ENCODE measurements at regions not wholly inside any gene's neighbourhood (a gene's known extent, or its start where the extent isn't known, plus 50 kb on each side); places are given as distances from the start of the nearest gene placed in this dataset.

- Histone ChIP-seq H3K4me1 (ENCODE audit: insufficient read depth, low read length, severe bottlenecking) (no peaks in the 10 kb centered on the region), H3K27me3 (ENCODE audit: insufficient read depth, low read length) (no peaks in the 10 kb centered on the region), H3K4me2 (ENCODE audit: low read length) (no peak overlapping the region), H3K9me3 (ENCODE audit: low read length) (no peaks in the 10 kb centered on the region), H3K27ac (ENCODE audit: low read depth, low read length, poor library complexity, severe bottlenecking) (no peak overlapping the region), H3K9me2 (ENCODE audit: low read depth, low read length) (no peaks in the 10 kb centered on the region), H3K4me3 (ENCODE audit: low read depth, low read length, poor library complexity, severe bottlenecking) (no peak overlapping the region), H3F3A (ENCODE audit: insufficient read depth, low read length) (no peaks in the 10 kb centered on the region), H3K36me3 (ENCODE audit: insufficient read depth, low read length) (no peaks in the 10 kb centered on the region), H4K20me1 (ENCODE audit: insufficient read depth, low read length) (no peaks in the 10 kb centered on the region), H3K9ac (ENCODE audit: low read length) (no peak overlapping the region), H2AFZ (ENCODE audit: low read length) (no peak overlapping the region), H3K79me2 (ENCODE audit: insufficient read depth, low read length) (no peaks in the 10 kb centered on the region)
- TF ChIP-seq EZH2 (IDR thresholded peaks at IDR 0.05; ENCODE audit: borderline replicate concordance, low read length) (no peak), CTCF (IDR thresholded peaks at IDR 0.05; ENCODE audit: low read length) (no peak)
These were observed 458.7 kb downstream of the RNF144B start for GRCh38 chr6:18845896-18846295.

- H3K4me1 ChIP-seq (ENCODE audit: insufficient read depth, low read length, severe bottlenecking), result no peaks in the 10 kb centered on the region
- TF ChIP-seq EZH2 (IDR thresholded peaks at IDR 0.05; ENCODE audit: borderline replicate concordance, low read length) (no peak), CTCF (IDR thresholded peaks at IDR 0.05; ENCODE audit: low read length) (no peak)
- no peaks in the 10 kb centered on the region for H3K79me2 ChIP-seq (ENCODE audit: insufficient read depth, low read length)
- no peak overlapping the region for H3K27ac ChIP-seq (ENCODE audit: low read depth, low read length, poor library complexity, severe bottlenecking)
- no peak overlapping the region for H3K9ac ChIP-seq (ENCODE audit: low read length)
- no peaks in the 10 kb centered on the region for H3K9me3 ChIP-seq (ENCODE audit: low read length)
- no peaks in the 10 kb centered on the region for H3K36me3 ChIP-seq (ENCODE audit: insufficient read depth, low read length)
- H3K4me2 ChIP-seq (ENCODE audit: low read length), result no peak overlapping the region
- H3F3A ChIP-seq (ENCODE audit: insufficient read depth, low read length), result no peaks in the 10 kb centered on the region
- H3K9me2 ChIP-seq (ENCODE audit: low read depth, low read length), result no peaks in the 10 kb centered on the region
- no peaks in the 10 kb centered on the region for H3K27me3 ChIP-seq (ENCODE audit: insufficient read depth, low read length)
- no peaks in the 10 kb centered on the region for H4K20me1 ChIP-seq (ENCODE audit: insufficient read depth, low read length)
- no peak overlapping the region for H2AFZ ChIP-seq (ENCODE audit: low read length)
- no peak overlapping the region for H3K4me3 ChIP-seq (ENCODE audit: low read depth, low read length, poor library complexity, severe bottlenecking)
These were observed 459.2 kb downstream of the RNF144B start for GRCh38 chr6:18846327-18846726.

- H4K20me1 ChIP-seq (ENCODE audit: insufficient read depth, low read length), result no peaks in the 10 kb centered on the region
- no peaks in the 10 kb centered on the region for H3K9me2 ChIP-seq (ENCODE audit: low read depth, low read length)
- H3K36me3 ChIP-seq (ENCODE audit: insufficient read depth, low read length), result no peaks in the 10 kb centered on the region
- no peak overlapping the region for H3K4me3 ChIP-seq (ENCODE audit: low read depth, low read length, poor library complexity, severe bottlenecking)
- H3F3A ChIP-seq (ENCODE audit: insufficient read depth, low read length), result no peaks in the 10 kb centered on the region
- no peak overlapping the region for H2AFZ ChIP-seq (ENCODE audit: low read length)
- no peaks in the 10 kb centered on the region for H3K4me1 ChIP-seq (ENCODE audit: insufficient read depth, low read length, severe bottlenecking)
- H3K9me3 ChIP-seq (ENCODE audit: low read length), result no peaks in the 10 kb centered on the region
- H3K79me2 ChIP-seq (ENCODE audit: insufficient read depth, low read length), result no peaks in the 10 kb centered on the region
- no peak overlapping the region for H3K4me2 ChIP-seq (ENCODE audit: low read length)
- H3K27me3 ChIP-seq (ENCODE audit: insufficient read depth, low read length), result no peaks in the 10 kb centered on the region
- TF ChIP-seq CTCF (IDR thresholded peaks at IDR 0.05; ENCODE audit: low read length), result no peak
- TF ChIP-seq EZH2 (IDR thresholded peaks at IDR 0.05; ENCODE audit: borderline replicate concordance, low read length), result no peak
- H3K9ac ChIP-seq (ENCODE audit: low read length), result no peak overlapping the region
- no peak overlapping the region for H3K27ac ChIP-seq (ENCODE audit: low read depth, low read length, poor library complexity, severe bottlenecking)
These were observed 474.1 kb downstream of the RNF144B start for GRCh38 chr6:18861204-18861603.

All from OCI-LY1 (cell line).